NAMALWA (cell line): ENCODE measurements at regions not wholly inside any gene's neighbourhood (a gene's known extent, or its start where the extent isn't known, plus 50 kb on each side); places are given as distances from the start of the nearest gene placed in this dataset.

Experiments used
- DNase-seq: peaks from one replicate; pipeline ENCODE4 v3.0.0-alpha.2; 2015; ENCODE audit warnings: low spot score

DNA sequence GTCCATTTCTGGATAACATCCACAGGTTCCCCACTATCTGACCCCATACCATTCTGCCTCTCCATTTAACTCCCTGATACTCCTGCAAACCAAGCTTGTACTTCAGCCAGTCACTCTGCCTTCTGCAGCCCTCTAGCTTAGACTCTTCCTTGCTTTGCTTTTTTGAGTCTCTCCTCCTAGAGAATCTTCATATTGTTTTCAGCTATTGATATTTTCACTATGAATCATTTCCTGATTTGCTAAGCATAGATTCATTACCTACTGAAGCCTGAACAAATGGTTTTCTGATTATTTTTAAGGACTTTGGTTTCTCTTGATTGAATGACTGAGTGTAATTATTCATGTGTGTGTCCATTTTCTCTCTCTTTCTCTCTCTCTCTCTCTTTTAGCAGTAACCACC, 2102.3 kb upstream of the CELF4 start:
- no peak for DNase-seq

DNA sequence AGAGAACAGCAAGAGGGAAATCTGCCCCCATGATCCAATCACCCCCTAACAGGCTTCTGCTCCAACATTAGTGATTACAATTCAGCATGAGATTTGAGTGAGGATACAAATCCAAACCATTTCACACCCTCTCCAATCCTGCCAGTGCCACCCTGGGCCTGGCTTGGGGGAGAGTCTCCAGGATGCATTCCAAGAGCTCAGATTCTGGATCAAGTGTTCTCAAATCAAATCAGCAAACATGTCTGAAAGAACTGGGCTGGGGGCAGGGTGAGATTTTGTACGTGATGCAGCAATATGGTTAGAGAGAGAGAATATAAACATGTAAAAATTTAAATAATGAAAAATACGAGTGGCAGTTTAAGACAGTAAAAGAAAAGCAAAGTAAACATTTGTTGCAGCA, 2100.9 kb upstream of the CELF4 start:
- no peak for DNase-seq

DNA sequence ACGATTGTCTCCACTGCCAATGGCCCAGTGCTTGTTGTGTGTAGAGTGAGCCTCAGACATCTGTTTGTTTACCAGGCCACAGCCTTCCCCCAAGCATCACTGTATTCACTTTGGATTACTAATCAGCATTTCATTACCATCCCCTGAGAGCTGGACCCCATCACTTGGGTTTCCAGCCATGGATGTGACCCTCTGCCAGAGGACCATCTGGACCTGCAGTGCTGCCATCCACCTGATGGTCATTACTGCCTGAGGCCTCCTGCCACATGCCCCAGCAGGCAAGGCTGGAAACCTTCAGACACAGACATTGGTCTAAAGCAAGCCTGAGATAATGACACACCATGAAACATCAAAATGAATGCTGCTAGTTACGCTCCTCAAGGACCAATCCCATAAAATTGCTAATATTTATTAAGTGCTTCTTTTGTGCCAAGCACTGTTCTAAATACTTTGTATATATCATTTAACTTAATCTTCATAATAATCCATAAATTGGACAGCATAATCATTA, 2096.3 kb upstream of the CELF4 start:
- DNase-seq = no peak

DNA sequence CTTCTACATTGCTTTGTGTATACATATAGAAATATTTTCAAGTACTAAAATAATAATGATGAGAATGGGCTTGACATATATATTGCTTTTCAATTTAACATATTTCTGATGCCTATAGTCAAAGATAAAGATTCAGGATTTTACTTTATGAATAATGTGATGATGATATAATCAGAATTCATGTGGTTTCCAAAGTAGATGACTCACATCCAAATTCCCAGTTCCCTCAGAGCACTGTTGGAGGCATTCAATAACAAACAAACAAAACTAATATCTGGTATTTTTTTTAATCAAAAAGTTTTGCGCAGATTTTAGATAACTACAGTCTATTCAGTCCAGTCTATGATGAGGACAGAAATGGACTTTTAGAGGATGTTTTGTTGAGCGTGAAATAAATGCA, 2094.5 kb upstream of the CELF4 start:
- DNase-seq = no peak

DNA sequence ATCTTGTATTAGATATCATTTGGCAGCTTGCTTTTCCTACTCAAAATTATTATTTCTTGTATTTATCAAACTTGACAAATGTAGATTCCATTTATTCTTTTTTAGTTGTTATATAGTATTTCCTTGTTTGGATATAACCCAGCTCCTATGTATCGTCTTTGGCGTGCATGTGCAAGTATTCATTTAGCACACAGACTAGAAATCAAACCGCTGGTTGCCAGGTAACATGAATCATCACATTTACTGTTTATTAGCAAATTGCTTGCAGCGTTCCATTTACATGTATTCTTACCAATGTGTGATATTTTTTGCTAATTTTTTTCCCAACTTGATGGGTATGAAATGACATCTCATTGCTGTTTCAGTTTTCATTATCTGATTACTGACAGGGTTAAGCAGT, 2089.7 kb upstream of the CELF4 start:
- no peak for DNase-seq

DNA sequence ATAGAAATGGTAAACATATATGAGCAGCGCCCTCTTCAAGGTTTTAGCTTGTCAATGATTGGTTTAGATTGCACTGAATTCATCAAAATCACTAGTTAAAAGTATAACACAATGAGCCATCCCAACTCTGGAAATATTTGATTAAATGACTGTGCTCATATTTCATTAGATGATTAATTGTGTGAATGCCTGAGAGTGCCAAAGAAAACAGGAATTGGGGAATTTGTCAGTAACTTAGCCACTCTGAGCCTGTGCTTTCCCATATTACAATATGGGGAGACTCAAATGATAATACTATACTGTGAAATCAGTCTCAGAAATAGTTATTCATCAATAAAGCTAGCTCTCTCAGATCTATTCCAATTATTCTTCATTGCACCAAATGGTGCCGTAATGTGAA, 2087.6 kb upstream of the CELF4 start:
- DNase-seq = no peak

- DNase-seq = no peak
Observed at GRCh38 chr18:39648616-39649015, 2083.0 kb upstream of the CELF4 start.

DNA sequence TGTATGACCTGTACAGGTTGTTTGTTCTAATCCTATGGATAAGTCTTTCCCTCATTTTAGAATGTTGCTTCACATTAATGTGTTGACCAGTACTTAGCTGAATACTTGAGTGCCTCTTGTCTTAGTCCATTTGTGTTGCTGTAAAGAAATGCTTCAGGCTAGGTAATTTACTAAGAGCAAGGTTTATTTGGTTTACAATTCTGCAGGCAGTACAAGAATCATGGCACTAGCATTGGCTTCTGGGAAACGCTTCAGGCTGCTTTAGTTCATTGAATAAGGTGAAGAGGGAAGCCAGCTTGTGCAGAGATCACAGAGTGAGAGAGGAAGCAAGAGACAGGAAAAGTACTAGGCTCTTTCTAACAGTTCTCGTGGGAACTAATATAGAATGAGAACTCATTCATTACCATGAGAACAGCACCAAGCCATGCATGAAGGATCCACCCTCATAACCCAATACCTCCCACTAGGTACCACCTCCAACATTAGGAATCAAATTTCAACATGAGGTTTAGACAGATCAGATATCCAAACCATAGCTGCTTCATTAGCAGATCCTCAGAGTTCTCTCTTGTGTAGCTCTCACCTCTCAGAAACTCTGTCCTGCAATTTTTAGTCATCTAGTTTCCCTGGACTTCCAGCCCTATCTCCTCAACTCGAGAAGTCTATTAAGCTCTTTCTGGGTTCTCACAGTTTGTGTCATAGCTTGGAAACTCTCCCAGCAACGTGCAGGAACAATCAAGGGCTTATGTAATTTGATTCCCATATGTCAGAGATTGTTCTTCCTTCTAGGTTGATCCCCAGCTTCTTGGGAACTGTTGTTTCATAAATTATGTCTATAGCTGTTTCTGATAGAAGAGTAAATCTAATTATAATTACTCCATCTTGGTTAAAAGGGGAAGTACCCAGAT, 2082.3 kb upstream of the CELF4 start:
- no peak for DNase-seq

GRCh38 chr18:39638224-39638623, 2072.6 kb upstream of the CELF4 start:
- no peak for DNase-seq

- DNase-seq = no peak
Observed at GRCh38 chr18:39636931-39637330, 2071.3 kb upstream of the CELF4 start.

DNA sequence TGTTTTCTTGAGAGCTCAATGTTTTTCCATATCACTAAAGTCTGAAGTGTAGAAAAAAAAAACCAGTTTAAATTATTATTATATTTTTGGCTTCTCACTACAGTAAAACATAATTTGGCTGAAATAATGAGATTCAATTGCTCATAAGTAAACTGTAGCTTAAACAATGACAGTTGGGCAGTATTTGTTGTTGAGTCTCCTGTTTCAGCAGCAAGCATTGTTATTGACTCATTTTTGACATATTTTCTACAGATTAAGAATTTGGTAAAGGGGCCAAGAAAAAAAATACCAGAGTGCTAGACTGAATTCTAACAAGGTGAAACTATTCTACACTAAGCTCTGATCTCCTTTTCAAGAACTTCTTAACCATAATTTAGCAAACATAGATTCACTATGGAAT, 2070.4 kb upstream of the CELF4 start:
- no peak for DNase-seq

DNA sequence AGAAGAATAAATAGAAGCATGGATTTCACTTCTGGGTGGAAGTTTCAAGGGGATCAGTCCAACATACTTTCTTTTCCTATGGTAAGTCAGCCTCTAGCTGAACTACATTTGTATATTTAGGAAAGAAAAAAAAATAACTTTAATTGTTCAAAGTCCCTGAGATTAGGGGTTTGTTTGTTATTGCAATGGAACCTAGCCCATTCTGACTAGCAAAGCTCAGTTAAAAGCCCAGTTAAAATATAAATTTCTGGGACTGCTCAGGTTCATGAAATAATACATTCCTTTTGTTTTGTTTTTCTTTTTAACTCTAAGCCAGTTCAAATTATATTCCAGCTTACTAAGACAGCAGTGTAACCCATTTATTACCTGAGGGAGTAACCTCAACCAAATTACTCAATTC, 2069.6 kb upstream of the CELF4 start:
- no peak for DNase-seq

DNA sequence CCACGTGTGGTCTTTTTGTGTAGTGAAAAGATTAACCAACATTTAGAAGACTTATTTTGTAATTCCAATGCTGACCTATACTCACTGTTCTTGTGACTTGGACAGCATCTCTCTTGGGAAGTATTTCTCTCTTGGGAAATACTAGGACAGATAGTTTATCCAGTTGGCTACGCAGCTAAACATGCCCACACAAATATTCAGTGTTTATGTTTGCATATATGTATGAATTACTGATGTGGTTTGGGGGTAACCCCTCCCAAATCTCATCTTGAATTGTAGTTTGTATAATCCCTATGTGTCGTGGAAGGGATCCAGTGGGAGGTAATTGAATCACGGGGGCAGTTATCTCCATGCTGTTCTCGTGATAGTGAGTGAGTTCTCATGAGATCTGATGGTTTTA, 2062.3 kb upstream of the CELF4 start:
- DNase-seq = no peak

GRCh38 chr18:39624961-39625360, 2059.4 kb upstream of the CELF4 start:
- DNase-seq = no peak

DNA sequence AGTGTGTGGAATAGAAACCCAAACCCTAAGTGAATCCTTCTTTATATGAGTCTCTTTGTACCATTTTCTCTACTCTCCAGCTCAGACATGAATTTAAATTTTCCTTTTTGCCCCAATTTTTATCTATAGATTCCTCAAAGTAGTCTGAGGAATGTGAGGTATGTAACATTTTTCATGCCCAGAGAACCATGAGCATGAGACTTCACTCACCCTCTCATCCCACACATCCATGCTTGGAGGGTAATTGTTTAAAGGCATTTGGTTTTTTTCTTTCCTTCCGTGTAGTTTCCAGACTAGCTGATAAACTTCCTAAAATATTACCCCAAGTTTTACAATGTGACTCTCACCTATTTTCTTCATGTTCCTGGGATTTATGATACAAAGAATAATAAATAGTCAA, 2056.8 kb upstream of the CELF4 start:
- DNase-seq = no peak

DNA sequence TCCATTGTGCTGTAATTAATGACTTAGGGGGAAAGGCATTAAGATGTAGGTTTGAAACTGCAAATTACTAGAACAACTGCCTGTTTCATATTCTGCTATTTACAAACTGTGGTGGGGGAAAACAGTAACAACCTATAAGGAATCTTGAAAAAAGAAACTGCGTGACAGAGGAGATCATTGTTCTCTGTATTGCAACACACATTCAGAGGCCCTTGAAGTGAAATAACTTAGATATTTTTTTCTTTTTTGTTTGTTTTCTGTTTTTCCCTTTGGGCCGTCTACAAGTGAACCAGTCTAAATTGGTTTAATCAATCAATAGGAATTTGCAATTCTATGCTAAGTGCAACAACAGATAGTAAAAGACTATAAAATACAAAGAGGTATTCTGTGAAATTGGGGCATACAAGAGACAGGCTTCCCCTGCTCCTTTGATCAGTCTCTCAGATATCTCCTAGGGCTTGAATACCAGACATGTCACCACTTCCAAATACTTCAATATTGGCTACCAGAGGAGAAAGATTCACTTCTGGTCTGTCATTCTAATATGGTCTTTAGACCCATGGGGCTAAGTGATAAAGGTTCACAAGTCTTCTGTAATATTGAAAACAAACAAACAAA, 2055.1 kb upstream of the CELF4 start:
- DNase-seq = no peak

DNA sequence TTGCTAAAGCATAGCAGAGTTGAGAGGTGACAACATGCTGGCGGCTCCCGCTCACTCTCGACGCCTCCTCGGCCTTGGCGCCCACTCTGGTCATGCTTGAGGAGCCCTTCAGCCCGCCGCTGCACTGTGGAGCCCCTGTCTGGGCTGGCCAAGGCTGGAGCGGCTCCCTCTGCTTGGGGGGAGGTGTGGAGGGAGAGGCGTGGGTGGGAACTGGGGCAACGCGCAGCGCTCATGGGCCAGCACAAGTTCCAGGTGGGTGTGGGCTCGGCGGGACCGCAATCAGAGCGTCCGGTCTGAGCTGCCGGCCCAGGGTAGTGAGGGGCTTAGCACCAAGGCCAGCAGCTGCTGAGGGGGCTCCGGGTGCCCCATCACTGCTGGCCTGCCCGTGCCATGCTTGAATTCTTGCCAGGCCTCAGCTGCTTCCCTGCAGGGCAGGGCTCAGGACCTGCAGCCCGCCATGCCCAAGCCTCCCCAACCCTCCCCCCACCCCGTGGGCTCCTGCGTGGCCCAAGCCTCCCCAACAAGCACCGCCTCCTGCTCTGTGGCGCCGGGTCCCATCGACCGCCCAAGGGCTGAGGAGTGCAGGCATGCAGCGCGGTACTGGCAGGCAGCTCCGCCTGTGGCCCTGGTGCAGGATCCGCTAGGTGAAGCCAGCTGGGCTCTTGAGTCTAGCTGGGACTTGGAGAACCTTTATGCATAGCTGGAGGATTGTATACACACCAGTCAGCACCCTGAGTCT, 2052.8 kb upstream of the CELF4 start:
- no peak for DNase-seq

DNA sequence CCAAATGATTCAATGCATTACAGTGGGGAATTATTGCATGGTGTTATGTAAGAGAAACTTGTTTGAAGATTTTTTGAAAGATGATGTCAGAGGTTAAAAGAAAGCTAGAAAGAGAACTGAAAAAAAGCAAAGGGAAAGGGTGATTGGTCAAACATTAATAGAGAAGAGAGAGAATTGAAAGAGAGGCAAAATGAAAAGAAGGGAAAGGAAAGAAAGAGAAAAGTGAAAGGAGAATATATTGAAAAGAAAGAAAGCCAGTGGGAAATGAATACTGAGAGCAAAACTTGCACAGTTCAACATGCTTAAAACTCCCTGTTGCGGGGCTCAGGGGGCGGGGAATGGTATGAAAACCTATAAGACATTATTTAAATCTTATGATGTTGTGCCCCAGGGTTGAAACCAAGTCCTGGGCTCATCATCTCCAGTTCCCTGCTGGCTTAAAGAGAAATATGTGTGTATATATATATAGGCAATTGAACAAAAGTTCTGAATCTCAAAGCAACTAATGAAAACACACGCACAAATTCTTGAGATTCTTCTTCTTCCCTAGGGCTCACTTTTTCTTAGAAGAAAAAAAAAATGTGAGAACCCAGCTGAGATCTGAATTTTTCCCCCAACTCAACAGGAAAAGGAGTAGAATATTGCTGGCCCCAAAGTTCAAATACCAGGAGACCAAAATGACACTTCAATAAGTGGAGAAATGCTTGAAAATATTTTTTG, 2045.9 kb upstream of the CELF4 start:
- no peak for DNase-seq

- DNase-seq = no peak
Observed at GRCh38 chr18:39607034-39607433, 2041.4 kb upstream of the CELF4 start.

DNA sequence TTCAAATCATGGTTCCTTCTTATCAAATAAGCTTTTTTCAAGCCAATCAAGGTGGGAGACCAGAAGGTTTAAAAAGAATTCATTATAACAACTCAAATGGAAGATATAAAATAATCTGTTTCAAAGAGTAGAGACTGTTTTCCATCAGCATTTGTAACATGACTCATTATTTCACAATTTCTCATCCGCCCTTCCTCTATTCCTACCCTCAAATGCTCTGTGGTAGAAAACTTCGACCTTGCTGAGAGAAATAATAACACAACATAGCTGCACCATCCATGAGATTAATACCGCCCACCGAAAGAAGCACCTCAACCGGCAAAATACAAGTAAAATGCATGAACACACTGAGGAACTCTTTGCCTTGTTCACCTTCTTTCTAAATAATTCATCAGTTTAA, 2039.2 kb upstream of the CELF4 start:
- DNase-seq = no peak

DNA sequence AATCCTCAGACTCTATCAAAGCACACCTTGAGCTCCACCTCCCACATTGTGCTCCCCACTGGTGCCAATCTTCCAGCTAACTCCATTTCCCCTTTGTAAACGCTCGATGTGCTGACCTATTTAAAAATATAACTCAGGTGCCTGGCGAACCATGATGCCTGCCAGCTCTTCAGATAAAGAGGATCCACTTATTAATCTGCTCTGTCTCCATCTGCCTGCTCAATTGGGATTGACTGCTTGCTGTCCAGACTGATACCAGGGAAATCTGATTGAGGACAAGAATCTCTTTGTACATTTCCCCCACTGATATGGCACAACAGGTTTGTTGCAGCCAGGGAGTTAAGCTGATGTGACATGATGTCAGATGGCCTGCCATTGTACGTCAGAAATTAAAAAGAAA, 2036.5 kb upstream of the CELF4 start:
- no peak for DNase-seq

GRCh38 chr18:39600894-39601293, 2035.3 kb upstream of the CELF4 start:
- DNase-seq = no peak
